ENCODE measurements at regions not wholly inside any gene's neighbourhood (a gene's known extent, or its start where the extent isn't known, plus 50 kb on each side); places are given as distances from the start of the nearest gene placed in this dataset.
"Not testable (repeated sequence)": the region's sequence is repeated elsewhere in the genome, so short reads cannot be mapped to it uniquely, and the experiment has no call there.

DNA sequence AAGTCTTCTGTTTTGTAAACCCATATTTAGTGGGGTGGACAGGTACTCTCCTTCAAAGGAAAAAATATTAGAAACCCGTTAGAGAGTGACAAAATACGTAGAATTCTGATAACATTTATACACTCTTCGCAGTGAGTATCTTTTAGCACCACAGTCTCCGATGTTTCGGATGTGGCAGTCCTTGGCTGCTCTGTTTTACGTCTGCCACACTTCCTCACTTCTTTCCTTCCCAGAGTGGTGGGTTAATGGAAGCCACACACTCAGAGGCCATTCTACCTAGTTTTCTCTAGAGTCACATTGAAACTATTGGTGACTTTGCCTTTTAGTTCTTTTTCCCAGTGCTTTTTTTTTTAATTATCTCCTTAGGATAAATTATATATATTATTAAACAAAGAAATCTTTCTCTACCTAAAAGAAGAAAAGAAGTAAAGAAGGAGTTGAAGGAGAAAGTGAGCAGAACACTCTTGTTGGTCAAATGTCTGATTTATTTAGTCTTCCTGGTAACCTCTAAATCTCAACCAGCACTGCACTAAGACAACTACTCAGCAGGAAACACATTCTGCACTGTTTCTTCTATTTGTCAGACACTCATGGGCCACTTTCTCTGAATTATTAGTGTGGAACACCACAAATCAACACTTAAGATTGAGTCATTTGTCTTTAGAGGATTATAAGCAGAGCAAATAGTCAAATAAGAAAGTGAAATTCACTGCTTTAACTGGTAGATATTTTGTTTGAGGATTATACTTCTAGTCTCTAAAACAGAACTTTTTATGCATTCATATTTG, 451.3 kb upstream of the TMEFF2 start:
- no peak for DNase-seq

DNA sequence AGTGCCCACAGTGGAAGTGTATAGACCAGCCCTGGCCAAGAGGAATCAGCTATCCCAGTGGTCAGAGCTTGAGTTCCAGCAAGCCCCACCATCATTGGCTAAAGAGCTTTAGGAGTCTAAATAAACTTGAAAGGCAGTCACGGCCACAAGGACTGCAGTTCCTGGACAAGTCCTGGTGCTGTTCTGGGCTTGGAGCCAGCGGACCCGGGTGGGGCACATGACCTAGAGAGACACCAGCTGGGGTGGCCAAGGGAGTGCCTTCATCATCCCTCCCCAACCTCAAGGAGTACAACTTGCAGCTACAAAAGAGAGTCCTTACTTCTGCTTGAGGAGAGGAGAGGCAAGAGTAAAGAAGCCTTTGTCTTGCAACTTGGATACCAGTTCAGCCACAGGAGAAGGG, 439.8 kb upstream of the TMEFF2 start:
- no peak for DNase-seq

DNA sequence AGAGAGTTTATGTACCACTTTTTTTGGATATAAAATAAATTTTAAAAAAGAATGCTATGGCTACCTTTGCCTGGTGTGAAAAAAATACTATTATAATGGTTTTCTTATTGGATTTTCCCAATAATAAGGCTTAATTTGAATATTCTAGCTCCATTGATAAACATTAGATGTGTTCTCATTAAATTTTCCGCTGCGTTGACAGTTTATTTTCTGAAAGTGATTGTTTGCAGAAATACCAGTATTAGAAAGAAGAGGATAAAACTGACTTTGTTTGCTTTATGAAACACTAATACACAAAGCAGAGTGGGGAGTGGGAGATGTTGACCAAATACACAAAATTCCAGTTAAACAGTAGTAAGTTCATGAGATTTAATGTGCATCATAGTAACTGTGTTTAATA, 433.3 kb upstream of the TMEFF2 start:
- DNase-seq, result no peak

DNA sequence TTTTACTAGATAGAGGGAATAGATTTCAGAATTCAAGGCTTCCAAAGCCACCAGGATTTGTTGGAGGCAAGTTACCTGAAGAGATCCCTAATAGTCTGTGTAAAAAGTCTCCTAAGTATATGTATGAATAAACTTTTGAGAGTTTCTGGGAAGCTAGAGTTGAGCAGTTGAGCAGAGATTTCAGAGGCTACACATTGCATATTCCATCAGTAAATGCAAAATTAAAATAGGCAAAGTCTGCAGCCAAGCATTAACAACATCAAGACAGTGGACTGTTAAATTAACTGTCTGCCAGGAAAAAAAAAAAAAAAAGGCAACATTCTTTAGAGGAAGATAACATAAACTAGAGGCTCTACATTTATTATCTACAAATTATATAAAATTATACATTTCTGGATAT, 420.4 kb upstream of the TMEFF2 start:
- DNase-seq, result no peak

DNA sequence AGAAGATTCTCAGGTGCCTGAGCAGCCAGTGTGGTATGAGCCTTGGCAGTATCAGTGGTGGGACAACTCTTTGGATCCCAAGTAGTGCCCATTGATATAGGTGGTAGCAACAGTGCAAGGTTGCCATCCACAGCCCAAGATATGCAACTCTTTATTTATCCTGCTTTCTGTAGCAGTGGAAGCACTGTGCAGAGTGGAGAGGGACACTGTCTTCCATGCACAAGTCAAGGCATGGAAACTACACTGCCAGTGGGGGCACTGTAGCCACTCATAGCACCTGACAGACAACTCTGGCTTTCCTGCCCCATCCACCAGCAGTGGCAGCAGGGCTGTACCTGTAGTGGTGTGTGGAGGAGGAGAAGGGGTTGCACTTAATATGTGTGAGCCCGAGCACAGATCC, 409.6 kb upstream of the TMEFF2 start:
- DNase-seq, result no peak

DNA sequence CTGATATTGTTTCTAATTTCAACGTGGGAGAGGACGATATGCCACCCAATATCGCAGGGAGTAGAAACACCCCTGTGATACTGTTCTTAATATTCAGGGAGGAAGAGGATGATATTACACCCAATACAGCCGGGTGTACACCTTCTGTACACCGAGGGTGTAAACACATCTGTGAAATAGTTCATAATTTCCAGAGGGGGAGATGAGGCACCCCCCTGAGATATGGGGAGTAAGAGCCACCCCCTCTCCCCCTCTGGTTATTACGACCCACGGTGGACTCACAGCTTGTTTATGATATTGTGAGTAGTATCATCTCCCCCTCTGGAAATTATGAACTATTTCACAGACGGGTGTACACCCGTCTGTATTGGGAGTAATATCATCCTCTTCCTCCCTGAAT, 403.9 kb upstream of the TMEFF2 start:
- not testable (repeated sequence) for DNase-seq

DNA sequence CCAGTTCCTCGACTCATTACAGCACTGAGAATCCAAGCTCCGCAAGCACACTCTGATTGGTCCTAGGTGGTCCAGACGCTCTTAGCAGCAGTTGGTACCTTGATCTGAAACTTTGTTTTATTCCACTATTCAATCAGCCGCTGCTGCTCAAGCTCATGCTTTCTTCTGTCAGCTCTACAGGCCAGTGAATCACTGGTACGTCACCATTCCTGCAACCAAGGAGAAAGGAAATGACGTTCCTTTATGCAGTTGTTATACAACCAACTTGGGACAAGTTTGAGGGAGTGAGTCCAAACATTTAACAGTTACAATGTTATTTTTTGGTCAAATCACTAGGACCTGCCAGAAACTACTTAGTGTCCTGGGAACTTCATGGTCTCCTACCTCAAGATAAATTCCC, 398.8 kb upstream of the TMEFF2 start:
- DNase-seq, result no peak

DNA sequence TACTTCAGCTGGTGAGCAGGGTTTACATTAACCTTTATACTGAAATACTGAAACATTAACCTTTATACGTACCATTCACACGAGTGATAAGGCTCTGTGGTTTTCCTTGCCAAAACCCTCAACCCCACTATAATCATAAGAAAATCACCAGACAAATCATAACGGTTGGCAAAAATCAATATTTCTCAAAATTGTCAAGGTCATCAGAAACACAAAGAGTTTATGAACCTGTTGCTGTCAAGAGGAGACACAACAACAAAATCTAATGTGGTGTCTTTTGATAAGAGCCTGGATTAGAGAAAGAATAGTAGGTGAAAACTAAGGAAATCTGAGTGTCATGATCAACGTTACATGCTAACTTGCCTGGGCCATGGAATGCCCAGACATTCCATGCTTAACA, 396.9 kb upstream of the TMEFF2 start:
- no peak for DNase-seq

DNA sequence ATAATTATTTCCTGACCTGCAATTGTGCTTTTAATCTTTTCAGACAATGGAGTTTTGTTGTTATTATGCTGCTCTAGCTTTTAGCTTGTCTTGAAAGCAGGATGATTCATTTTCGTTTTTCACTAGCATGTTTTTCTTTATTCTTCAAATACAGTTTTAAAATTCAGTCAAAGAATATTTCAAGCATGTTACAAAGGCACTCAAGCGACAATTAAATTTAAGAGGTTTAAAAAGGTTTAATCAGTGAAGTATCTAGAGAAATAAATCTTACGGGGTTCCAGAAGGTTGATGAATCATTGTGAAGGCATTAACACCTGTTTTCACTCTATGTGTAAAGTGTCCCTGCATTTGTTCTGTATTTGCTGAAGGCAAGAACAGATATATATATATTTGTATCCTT, 390.7 kb upstream of the TMEFF2 start:
- no peak for DNase-seq

DNA sequence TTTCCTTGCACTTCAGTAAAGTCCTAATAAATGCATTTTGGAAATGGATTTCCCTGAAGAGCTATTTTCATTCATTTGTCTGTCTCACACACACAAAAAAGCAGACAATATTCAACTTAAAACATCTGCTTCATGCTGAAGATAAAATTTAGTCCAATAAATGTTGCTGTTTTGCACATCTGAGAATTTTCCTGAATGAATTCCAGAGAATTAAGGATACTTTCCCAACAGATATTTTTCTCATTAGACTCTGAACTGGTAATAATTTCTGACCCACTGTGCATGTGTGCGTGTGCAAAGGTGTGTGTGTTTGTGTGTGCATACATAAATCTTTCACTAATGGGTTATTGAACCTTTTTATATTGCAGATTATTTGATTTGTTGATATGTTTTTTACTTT, 390.2 kb upstream of the TMEFF2 start:
- no peak for DNase-seq

DNA sequence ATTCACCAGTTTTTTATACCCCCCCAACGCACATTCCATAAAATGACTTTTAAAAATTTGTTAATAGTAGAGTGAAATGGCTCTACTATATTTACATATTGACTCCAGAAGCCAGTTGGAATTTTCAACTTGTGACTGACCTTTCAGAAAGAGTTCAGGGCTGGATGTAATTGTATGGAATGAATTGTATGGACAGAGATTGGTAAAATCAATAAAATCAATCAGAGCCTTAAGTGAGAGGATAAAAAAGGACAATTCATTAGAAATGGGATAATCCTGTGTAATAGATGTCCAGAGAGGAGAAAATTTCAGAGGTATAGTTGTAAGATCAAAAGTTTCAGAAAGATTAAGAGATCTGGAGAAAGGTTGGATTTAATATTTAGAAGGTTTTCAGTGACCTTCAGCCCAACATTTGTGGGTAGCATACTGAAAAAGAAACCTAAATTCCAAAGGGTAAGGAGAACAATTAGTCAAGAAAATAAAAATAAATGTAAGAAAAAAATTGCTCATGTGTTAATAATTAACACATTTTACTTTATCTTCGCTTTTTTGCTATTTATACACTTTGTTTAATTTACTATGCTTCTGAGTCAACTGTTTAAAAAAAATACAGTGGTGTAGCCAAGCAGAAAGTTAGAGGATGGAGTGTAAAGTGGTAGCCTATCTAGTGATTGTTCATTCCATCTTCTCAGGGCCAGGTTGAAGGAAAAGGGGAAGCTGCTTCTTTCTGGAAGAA, 385.4 kb upstream of the TMEFF2 start:
- DNase-seq, result no peak

DNA sequence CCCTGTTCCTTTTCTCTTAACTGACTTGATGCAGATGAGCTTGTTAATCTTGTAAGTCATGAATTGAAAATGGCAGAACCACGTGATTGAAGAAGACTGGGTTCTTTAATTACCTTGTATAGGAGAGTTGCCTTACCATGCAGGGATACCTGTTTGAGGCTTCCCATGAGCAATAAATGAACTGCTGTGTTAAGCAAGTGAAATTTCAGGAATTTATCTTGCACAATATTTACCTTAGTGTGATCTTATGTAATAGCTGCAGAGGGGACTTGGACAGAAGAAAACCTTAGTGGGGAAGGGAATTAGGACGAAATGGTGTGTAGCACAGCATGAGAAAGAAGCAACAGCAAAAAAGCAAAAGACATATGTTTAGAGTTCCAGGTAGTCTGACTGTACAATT, 384.0 kb upstream of the TMEFF2 start:
- DNase-seq, result no peak

DNA sequence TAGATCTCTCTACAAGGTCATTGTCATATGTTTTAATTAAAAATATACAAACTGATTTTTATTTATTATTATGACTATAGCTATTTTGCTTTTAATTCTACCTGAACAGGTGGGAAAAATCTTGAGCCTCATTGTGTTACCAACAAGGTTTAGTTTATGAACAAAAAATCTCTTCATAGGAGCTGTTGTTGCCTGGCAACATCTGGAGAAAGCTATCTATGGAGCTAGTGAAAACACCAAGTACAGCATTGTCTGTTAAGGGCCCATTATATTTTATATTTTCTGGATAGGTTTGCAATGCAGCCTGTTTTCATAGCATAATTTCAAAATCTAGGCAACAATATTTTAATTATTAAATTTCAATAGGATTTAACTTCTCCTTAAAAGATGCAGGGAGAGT, 383.0 kb upstream of the TMEFF2 start:
- DNase-seq, result no peak

DNA sequence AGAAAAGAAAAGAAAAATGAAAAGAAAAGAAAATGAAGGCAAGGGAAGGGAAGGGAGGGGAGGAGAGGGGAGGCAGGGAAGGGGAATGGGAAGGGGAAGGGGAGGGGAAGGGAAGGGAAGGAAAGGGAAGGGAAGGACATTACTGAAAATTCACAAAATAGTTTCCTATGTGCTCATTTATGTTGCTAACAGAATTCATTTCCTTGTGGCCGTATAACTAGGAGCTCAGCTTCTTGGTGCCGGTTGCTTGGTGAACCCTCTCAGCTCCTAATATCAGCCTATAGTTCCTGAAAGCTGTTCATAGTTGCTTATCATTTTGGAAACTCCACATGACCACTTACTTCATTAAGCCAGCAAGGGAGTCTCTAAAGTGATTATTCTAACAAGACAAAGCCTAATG, 379.8 kb upstream of the TMEFF2 start:
- DNase-seq, result no peak

DNA sequence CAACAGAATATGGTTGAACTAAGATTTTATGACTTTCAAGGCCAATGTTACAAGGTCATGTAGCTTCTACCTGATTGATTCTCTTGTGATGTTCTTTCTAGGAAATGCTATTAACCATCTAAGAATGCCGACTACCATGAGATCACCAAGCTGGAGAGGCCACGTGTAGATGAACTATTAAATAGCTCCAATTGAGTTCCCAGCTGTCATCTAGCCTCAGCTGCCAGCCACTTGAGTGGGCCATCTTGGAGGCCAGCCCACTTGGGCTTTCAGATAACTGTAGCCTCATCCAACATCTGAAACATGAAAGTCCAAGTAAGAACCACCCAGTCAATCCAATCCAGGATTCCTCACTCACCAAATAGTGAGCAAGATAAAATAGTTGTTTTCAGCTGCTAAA, 376.9 kb upstream of the TMEFF2 start:
- no peak for DNase-seq

DNA sequence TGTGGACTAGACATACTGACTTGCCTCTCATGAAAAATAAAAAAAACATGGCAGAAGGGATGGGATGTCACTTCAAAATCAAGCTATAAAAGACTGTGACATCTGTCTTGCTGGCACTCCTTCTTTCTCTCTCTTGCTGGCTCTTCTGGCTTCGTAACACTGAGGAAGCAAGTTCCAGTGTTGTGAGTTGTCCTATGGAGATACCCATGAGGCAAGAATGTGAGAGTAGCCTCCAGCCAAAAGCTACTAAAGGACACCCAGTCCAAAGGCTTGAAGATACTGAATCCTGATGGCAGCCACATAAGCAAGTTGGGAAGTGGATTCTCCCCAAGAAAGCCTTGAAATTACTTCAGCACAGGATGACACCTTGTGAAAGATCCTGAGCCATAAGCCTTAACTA, 376.1 kb upstream of the TMEFF2 start:
- no peak for DNase-seq

DNA sequence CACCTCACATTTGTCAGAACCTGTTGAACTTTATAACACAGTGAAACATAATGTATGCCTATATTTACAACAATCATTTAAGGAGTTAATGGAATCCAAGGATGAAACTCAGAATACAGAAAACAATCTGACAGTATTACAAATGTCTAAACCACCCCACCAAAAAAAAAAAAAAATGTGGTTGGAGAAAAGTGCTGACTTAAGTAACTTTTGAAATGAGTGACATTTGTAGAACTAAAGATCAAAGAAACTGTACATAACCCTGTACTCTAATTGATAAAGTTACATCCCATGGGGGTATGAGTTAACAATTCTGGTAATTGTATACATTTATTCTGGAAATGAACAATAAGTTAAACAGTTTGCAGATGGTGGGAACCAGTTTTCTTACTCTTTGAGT, 372.1 kb upstream of the TMEFF2 start:
- no peak for DNase-seq

DNA sequence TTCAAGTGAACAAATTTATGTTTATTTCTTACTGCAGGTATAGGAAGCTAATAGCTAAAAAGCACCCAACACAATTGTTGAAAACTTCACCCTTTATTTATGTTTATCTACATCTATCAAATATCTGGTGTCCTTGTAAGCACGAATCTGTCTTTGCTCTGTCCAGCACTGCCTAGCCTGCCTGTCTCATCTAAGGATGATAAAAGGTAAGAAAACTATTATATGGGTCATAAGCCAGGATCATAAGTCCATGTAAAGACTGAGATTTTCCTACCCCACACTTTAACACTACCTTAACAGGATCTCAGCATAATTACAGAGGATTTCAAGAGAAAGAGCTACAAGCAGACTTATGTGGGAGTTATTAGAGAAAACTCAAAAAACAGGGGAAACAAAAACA, 365.6 kb upstream of the TMEFF2 start:
- no peak for DNase-seq

DNA sequence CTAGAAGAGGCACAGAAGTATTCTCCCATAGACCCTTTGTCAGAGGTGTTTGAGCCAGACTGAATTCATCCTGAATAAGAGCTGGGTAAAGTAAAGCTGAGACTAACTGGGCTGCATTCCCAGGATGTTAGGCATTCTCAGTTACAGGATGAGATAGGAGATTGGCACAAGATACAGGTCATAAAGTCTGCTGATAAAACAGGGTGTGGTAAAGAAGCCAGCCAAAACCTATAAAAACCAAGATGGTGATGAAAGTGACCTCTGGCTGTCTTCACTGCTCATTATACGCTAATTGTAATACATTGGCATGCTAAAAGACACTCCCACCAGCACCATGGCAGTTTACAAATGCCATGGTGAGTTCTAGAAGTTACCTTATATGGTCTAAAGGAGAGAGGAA, 364.9 kb upstream of the TMEFF2 start:
- DNase-seq, result no peak

DNA sequence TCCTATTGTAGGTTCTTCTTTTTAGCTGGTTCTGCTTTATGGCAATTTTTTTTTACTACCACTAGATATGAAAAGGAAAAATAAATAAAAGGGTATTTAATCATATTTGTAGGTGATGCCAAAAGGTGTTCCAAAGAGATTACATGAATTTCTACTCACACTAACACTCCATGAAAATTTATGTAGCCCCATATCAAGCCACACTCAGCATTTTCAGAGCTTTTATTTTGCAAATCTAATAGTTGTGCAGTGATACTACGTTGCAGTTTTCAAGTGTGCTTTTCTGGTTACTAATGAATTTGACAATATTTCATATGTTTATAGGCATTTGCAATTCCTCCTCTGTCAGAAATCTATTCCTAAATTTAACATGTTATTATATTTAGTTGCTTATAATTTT, 363.9 kb upstream of the TMEFF2 start:
- DNase-seq, result no peak

DNA sequence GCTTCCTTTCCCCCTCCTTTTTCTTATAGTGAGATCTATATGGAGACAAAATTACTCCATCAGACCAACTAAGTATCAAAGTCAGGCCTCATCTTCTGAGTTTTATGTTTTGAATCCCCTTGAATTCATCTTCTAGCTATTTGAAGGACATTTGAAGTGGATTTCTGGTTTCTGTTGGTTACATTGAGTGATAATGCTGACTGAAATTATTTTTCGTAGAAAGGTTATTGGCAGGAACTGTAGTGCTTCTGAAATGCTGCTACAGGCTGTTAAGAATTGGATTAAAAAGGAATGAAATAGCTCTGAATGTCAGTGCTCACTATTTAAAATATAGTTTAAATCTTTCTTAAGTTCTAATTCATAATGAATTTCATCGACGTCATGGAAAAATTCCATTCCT, 361.0 kb upstream of the TMEFF2 start:
- DNase-seq, result no peak

DNA sequence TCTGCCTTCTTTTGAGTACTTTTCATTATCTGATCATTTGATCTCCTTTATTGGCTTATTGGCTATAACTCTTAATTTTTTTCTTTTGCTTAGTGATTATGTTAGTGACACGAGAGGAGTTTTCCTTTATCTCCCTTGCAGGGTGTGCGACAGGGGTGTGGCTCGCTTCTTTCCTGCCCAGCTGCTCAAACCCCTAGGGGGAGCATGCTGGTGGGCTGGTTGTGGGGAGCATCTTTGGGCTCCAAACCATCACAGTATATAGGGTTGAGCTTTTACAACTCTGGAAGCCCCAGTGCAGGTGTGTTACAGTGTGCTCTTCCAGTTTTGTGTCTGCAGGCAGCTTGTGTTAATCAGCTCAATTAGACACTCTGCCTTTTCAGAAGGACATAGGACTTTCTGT, 357.0 kb upstream of the TMEFF2 start:
- no peak for DNase-seq

DNA sequence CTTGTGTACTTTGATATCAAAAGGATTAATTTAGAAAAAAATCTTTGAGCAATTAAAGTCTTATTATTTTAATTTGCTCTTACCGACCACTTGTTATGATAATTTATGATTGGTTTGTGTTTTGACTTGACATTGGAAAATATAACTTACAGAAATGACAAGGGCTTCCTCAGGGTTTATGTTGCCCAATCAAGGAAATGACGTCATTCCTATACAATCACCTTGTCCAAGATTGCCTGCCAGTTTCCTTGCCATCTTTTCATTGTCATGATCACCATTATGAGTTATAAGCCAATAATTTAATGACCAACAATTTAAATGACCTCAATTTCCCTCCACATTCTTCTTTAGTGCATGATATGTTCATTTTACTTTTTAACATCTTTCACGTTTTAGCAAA, 351.8 kb upstream of the TMEFF2 start:
- no peak for DNase-seq

DNA sequence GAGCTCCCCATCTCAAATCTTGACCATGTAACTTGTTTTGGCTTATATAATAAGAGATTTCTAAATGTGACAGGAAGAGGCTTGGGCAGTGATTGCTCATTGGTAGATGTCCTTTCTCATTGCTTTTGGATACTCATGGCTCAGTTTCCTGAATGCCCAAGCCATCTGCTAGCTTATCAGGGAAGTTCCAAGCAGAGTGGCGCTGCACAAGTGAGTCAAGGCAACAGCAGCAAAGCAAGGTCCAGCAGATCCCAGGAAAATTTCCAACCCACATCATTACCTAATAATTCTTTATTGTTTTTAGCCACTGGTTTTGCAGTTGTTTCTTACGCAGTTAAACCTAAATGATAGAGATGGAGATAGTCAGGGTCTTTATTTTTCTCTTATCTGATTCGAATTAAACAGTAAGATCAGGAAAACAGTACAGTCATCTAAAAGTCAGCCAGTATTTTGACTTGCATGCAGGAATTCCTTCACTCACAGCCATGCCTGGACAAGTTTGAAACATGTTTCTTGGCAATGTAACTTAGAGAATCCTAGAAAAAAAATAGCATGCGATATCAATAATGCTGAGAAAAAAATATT, 349.7 kb upstream of the TMEFF2 start:
- DNase-seq, result no peak
